ENCODE measurements at regions not wholly inside any gene's neighbourhood (a gene's known extent, or its start where the extent isn't known, plus 50 kb on each side); places are given as distances from the start of the nearest gene placed in this dataset.

- no peak for TF ChIP-seq CTCF (IDR thresholded peaks at IDR 0.05; ENCODE audit: extremely low read depth, low read depth, low read length)
- Histone ChIP-seq H3K4me2 (ENCODE audit: insufficient read depth, low read length) (no peak overlapping the region), H3K4me1 (ENCODE audit: insufficient read depth, low read length) (no peaks in the 10 kb centered on the region), H3K27ac (ENCODE audit: low read depth, low read length) (no peak overlapping the region), H3K27me3 (ENCODE audit: insufficient read depth, low read length) (no peaks in the 10 kb centered on the region), H4K20me1 (ENCODE audit: insufficient read depth, low read length) (no peaks in the 10 kb centered on the region), H3K9me3 (ENCODE audit: low read depth, low read length) (no peaks in the 10 kb centered on the region), H2AFZ (ENCODE audit: low read length) (no peak overlapping the region), H3K79me2 (ENCODE audit: insufficient read depth, low read length) (no peaks in the 10 kb centered on the region), H3K36me3 (ENCODE audit: insufficient read depth, low read length) (no peaks in the 10 kb centered on the region), H3K4me3 (ENCODE audit: insufficient read depth, low read length) (no peak overlapping the region)
- DNase-seq (ENCODE audit: insufficient read length, low spot score, missing footprints): no peak
Observed at GRCh38 chr2:58923869-58924268, 682.7 kb upstream of the FANCL start.

- no peak overlapping the region for H3K27ac ChIP-seq (ENCODE audit: low read depth, low read length)
- DNase-seq (ENCODE audit: insufficient read length, low spot score, missing footprints): no peak
- H3K9me3 ChIP-seq (ENCODE audit: low read depth, low read length): peaks cover 2% of the 10 kb centered on the region
Observed at GRCh38 chr2:58922245-58922644, 681.1 kb upstream of the FANCL start.

GRCh38 chr2:58921676-58922075 lies 680.6 kb upstream of the FANCL start:
- Histone ChIP-seq H3K4me2 (ENCODE audit: insufficient read depth, low read length) (no peak overlapping the region), H2AFZ (ENCODE audit: low read length) (no peak overlapping the region), H3K4me1 (ENCODE audit: insufficient read depth, low read length) (no peaks in the 10 kb centered on the region), H3K36me3 (ENCODE audit: insufficient read depth, low read length) (no peaks in the 10 kb centered on the region), H4K20me1 (ENCODE audit: insufficient read depth, low read length) (no peaks in the 10 kb centered on the region), H3K79me2 (ENCODE audit: insufficient read depth, low read length) (no peaks in the 10 kb centered on the region), H3K9me3 (ENCODE audit: low read depth, low read length) (peaks cover 2% of the 10 kb centered on the region), H3K27ac (ENCODE audit: low read depth, low read length) (no peak overlapping the region), H3K4me3 (ENCODE audit: insufficient read depth, low read length) (no peak overlapping the region), H3K27me3 (ENCODE audit: insufficient read depth, low read length) (no peaks in the 10 kb centered on the region)
- no peak for TF ChIP-seq CTCF (IDR thresholded peaks at IDR 0.05; ENCODE audit: extremely low read depth, low read depth, low read length)
- DNase-seq (ENCODE audit: insufficient read length, low spot score, missing footprints): no peak

More at GRCh38 chr2:58922245-58922644, 681.1 kb upstream of the FANCL start:
- TF ChIP-seq CTCF (IDR thresholded peaks at IDR 0.05; ENCODE audit: extremely low read depth, low read depth, low read length): no peak
- H3K36me3 ChIP-seq (ENCODE audit: insufficient read depth, low read length): no peaks in the 10 kb centered on the region
- H3K4me2 ChIP-seq (ENCODE audit: insufficient read depth, low read length): no peak overlapping the region
- no peaks in the 10 kb centered on the region for H4K20me1 ChIP-seq (ENCODE audit: insufficient read depth, low read length)
- no peaks in the 10 kb centered on the region for H3K79me2 ChIP-seq (ENCODE audit: insufficient read depth, low read length)
- H3K27me3 ChIP-seq (ENCODE audit: insufficient read depth, low read length): no peaks in the 10 kb centered on the region
- H2AFZ ChIP-seq (ENCODE audit: low read length): no peak overlapping the region
- H3K4me1 ChIP-seq (ENCODE audit: insufficient read depth, low read length): no peaks in the 10 kb centered on the region
- no peak overlapping the region for H3K4me3 ChIP-seq (ENCODE audit: insufficient read depth, low read length)

GRCh38 chr2:58920001-58920400 lies 678.9 kb upstream of the FANCL start:
- no peak for DNase-seq (ENCODE audit: insufficient read length, low spot score, missing footprints)
- H3K9me3 ChIP-seq (ENCODE audit: low read depth, low read length): peaks cover 2% of the 10 kb centered on the region
- no peaks in the 10 kb centered on the region for H3K4me1 ChIP-seq (ENCODE audit: insufficient read depth, low read length)
- no peak for TF ChIP-seq CTCF (IDR thresholded peaks at IDR 0.05; ENCODE audit: extremely low read depth, low read depth, low read length)
- H3K36me3 ChIP-seq (ENCODE audit: insufficient read depth, low read length): no peaks in the 10 kb centered on the region
- H3K27ac ChIP-seq (ENCODE audit: low read depth, low read length): no peak overlapping the region
- no peak overlapping the region for H2AFZ ChIP-seq (ENCODE audit: low read length)
- no peak overlapping the region for H3K4me2 ChIP-seq (ENCODE audit: insufficient read depth, low read length)
- H3K79me2 ChIP-seq (ENCODE audit: insufficient read depth, low read length): no peaks in the 10 kb centered on the region
- H3K4me3 ChIP-seq (ENCODE audit: insufficient read depth, low read length): no peak overlapping the region
- no peaks in the 10 kb centered on the region for H3K27me3 ChIP-seq (ENCODE audit: insufficient read depth, low read length)
- H4K20me1 ChIP-seq (ENCODE audit: insufficient read depth, low read length): no peaks in the 10 kb centered on the region

Measured in osteoblast (primary cell).